GM13976 (cell line): ENCODE measurements at regions not wholly inside any gene's neighbourhood (a gene's known extent, or its start where the extent isn't known, plus 50 kb on each side); places are given as distances from the start of the nearest gene placed in this dataset.

Experiments used
- DNase-seq: peaks from one replicate; pipeline ENCODE4 v3.0.0; 2012; ENCODE audit warnings: low spot score
- CTCF ChIP-seq: IDR thresholded peaks from 2 replicates; pipeline ENCODE4 v1.5.1; 2012; ENCODE audit warnings: borderline replicate concordance, mild to moderate bottlenecking; ENCODE audit not compliant: insufficient read depth; ENCODE audit errors: extremely low read depth, missing control alignments, control extremely low read depth
- in situ Hi-C: fragments of 300-500 bp; cut with MboI; formaldehyde crosslinking; loops from one replicate; pipeline ENCODE4 v1.12.0; 2022; ENCODE audit warnings: low sequenced_read_pairs, mixed read lengths, inconsistent platforms; ENCODE audit not compliant: unreplicated experiment

- no peak for TF ChIP-seq CTCF
These were observed 54.8 kb downstream of the NOG start for GRCh38 chr17:56648321-56648720.

GRCh38 chr17:56648806-56649205 is 55.3 kb downstream of the NOG start:
- in situ Hi-C loops = no loop called here
- no peak for DNase-seq
- TF ChIP-seq CTCF = no peak

More at GRCh38 chr17:56648321-56648720, 54.8 kb downstream of the NOG start:
- in situ Hi-C loops = no loop called here
- no peak for DNase-seq

GRCh38 chr17:56652628-56653027 is 59.1 kb downstream of the NOG start:
- in situ Hi-C loops = no loop called here
- no peak for DNase-seq

GRCh38 chr17:56653877-56654276 is 60.4 kb downstream of the NOG start:
- TF ChIP-seq CTCF = peak; percentile 40
- in situ Hi-C loops = no loop called here
- peak; percentile 51 for DNase-seq

More at GRCh38 chr17:56652628-56653027, 59.1 kb downstream of the NOG start:
- no peak for TF ChIP-seq CTCF

DNA sequence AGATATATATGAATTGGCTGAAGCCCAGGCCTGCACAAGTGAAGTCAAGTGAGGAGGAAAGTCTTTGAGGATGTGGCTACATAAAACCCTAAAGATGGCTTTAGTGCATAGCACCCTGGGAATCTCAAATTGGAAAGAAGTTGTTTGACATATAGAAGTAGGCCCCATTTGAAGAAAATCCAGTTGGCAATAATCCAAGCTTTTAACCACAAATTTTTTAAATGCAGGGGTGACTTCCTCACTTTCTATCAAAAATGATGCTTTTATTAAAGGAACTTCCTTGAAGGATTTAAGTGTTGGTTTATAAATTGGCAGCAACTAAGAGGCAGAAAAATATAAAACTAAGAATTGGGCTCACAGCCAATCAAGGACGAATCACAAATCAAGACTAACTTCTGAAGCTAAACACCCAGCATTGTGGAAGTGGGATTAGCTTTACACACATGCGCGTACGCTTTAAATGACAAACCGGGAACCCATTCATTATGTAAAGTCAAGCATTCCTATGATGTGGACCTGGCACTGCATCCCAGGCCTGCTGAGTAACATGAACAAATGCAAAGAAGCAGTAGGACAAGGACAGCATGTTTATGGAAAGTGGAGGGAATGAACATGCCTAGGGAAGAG is 63.3 kb downstream of the NOG start:
- DNase-seq = no peak
- TF ChIP-seq CTCF = no peak
- in situ Hi-C loops = no loop called here

- no peak for DNase-seq
- TF ChIP-seq CTCF = no peak
- in situ Hi-C loops = no loop called here
These were observed 65.1 kb downstream of the NOG start for GRCh38 chr17:56658648-56659047.
